NK-92 treated with Interleukin-12 subunit alpha and Interleukin-12 subunit beta, amount 100 ng/mL, for 24 hours (cell line): ENCODE measurements at regions not wholly inside any gene's neighbourhood (a gene's known extent, or its start where the extent isn't known, plus 50 kb on each side); places are given as distances from the start of the nearest gene placed in this dataset.

ENCODE experiments used
- DNase-seq: peaks from one replicate; lab custom pipeline; 2025; lab: John Stamatoyannopoulos, UW

DNA sequence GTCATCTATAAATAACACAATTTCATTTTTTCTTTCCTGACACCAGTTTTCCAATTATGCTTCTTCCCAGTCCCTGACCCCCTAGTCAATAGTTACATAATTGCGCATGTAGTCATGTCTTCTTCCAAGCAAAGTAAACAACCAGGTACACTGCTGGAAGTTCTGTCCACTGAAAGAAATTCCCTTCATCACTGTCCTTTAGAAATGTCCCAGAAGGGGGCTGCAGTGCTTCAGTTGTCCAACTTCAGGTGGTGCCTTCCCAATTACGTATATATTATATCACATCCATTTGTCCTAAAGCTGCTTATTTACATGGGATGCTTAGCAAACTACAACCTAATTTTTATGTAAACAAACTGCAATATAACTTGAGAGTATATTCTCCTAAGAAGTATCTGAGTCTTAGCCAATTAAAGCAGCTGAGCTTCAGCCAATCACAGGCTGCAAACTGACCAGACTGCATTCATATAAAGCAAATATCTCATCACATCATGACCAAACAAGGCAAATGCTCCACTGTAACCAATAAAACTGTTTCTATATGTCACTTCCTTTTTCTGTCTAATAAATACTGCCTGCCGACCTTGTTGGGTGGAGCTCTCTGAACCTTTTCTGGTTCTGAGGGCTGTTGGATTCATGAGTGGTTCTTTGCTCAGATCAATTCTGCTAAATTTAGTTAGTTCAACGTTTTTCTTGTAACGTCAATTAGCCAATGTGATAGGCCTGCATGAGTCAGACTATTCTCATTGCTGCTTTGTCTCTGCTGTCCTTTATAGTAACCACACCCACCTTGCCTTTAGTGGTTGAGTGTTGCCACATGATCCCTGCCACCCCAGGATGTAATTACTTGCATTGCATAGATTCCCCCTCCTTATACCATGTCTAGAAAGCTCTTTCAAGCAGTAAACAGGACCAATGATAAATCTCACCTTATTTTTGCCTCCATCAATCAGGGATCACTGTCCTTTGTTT is 239.3 kb downstream of the ALG10B start:
- DNase-seq = no peak

DNA sequence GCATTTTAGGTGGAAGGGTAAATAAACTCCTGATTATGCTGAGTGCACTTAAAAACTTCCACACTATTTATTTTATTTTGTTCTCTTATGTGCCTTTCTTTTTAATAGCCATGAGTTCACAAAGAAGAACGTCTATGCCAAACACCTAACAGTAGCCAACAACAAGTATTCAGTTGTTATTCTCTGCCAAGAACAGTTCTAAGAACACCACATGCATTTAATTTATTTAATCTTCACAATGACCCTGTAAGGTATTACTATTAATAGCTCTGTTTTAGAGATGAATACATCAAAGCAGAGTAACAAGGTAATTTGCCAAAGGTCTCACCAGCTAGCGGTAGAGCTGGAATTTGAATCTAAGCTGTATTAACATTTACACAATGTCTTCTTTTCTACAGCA is 240.1 kb downstream of the ALG10B start:
- no peak for DNase-seq

DNA sequence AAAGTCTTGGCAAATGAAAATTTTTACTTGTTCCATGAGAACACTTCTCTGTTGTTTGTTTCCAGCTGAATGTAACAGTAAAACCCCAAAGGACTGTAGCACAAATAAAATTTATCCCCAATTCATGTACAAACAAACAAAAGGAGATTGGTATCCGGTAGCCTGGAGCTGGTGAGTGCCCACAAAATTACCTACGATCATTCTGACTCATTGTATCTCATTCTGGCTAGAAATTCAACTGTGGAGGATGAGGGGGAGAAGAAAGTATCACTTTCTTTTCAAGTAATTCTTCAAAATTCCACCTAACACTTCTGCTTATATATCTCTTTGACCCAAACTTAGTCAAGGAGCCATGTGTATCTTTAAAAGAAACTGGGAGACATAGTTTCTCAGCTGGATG is 268.5 kb downstream of the ALG10B start:
- no peak for DNase-seq

DNA sequence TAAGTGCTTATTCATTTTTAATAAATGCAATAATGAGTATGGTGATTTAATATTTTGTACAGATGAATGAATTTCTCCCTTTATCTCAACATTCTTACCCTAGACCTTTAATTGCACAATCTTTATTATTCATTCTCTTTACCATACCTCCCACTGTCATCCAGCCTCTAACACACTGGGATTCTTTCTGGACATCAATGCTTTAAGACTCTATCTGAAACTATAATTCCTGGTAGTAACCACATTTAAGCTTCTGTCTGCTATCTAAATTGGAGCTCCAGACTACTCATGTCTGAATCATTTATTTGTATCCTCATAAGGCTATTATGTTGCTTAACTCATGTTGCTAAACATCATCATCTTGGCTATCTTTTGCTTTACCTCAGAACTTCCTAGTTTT is 270.2 kb downstream of the ALG10B start:
- no peak for DNase-seq

DNA sequence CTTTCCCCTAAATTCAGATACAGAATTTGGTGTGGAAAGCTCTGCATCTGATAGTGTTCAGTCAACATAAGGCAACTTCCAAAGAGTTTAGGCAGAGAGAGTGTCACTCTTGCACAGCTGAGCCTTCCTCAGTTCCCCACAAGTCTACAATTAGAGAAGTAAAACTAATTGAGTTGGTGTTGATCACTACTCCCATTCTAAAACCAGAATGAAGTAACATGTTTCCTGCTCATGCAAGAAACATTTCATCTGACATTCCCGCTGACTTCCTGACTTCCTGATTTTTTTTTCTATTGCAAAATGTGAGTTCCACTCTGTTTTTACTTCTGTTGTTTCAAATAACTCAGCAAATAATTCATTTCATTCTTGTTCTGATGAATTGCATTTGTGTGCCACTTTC is 271.0 kb downstream of the ALG10B start:
- no peak for DNase-seq

DNA sequence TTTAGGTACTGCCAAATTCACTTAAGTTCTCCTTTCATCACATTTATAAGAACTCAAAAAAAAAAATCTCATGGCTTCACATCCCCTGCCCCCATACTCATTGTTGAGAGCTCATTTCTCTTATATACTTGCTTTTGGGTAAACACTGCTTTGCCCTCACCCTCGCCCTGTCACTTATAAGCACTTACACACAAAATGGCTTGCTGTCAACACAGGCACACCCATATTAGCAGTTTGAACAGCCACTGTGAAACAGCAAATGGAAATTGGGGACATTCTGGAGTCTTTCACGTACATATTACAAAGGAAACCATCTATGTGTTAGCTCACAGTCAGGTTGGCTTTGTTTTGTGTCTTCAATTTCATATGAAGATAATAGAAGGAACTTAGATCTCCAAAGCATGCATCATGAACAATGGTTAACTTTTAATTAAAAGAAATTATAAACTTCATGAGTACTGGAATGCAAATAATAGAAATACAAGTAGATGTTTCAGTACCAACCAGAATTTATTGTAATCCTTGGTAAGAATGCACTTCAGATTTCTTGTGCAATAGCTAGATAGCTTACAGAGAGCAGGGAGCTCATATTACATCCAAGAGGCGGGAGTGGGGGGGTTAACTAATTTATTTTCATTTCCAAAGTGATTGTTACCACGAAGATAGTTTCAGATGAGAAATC is 272.2 kb downstream of the ALG10B start:
- DNase-seq = no peak

DNA sequence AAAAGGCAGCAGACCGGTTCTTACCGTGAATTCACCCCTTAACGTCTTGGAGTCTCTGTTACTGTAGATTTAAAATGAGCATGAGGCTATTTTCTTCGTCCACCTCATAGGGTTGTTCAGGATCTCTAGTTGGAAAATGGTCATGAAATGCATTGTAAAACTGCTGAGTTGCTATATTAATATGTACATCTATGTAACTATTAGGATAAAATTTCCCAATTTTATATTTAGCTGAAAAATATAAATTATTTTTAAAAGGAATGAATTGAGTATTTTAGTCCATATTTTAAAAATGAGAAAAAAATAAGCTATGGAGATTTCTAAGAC is 272.7 kb downstream of the ALG10B start:
- no peak for DNase-seq

DNA sequence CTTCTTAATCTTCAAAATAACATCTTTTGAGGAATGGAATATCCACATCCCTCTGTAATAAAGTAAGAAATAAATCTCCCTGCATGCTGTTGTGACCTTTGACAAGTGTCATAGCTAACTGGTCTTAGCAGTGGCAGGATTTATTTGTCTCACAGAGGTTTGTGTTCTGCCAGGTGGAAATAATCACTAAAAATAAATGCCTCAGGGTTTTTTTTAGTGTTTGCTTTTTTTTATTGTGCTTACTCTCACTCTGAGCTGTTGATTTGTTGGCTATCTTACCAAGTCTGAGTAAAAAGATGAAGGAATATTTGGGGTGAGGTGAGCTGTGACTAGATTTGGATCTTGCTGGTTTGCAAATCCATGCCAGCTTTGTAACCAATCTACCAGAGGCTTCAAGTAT is 285.4 kb downstream of the ALG10B start:
- no peak for DNase-seq
